OCI-LY1 (cell line): ENCODE measurements at regions not wholly inside any gene's neighbourhood (a gene's known extent, or its start where the extent isn't known, plus 50 kb on each side); places are given as distances from the start of the nearest gene placed in this dataset.

Experiments
- H2AFZ ChIP-seq: fragments of 200-600 bp; sonication (generic), shearing (Covaris generic); 2 replicates; pipeline ENCODE4 v1.6.0; 2014; ENCODE audit warnings: antibody characterized with exemption, mild to moderate bottlenecking, low read length
- H3F3A ChIP-seq: fragments of 200-600 bp; sonication (generic), shearing (Covaris generic); 2 replicates; pipeline ENCODE4 v1.6.0; 2014; ENCODE audit warnings: mild to moderate bottlenecking, antibody characterized with exemption, low read length, moderate library complexity; ENCODE audit not compliant: insufficient read depth
- H3K27ac ChIP-seq: fragments of 200-600 bp; sonication (generic); 2 replicates; pipeline ENCODE4 v1.5.1; 2014; ENCODE audit warnings: low read length, mixed run types, mild to moderate bottlenecking, low read depth; ENCODE audit not compliant: poor library complexity, severe bottlenecking
- H3K27me3 ChIP-seq: fragments of 200-600 bp; sonication (generic); 2 replicates; pipeline ENCODE4 v1.6.0; 2014; ENCODE audit warnings: antibody characterized with exemption, mild to moderate bottlenecking, low read length, moderate library complexity; ENCODE audit not compliant: insufficient read depth
- H3K36me3 ChIP-seq: fragments of 200-600 bp; sonication (generic); 2 replicates; pipeline ENCODE4 v1.6.1; 2014; ENCODE audit warnings: mild to moderate bottlenecking, antibody characterized with exemption, low read length, moderate library complexity, mixed read lengths; ENCODE audit not compliant: insufficient read depth
- H3K4me1 ChIP-seq: fragments of 200-600 bp; sonication (generic); 2 replicates; pipeline ENCODE4 v1.5.1; 2014; ENCODE audit warnings: mild to moderate bottlenecking, low read length, moderate library complexity; ENCODE audit not compliant: insufficient read depth, severe bottlenecking
- H3K4me2 ChIP-seq: fragments of 200-600 bp; sonication (generic), shearing (Covaris generic); 2 replicates; pipeline ENCODE4 v1.6.1; 2014; ENCODE audit warnings: low read length
- H3K4me3 ChIP-seq: fragments of 200-600 bp; sonication (generic); 2 replicates; pipeline ENCODE4 v1.5.1; 2014; ENCODE audit warnings: low read length, low read depth, mild to moderate bottlenecking, mixed read lengths; ENCODE audit not compliant: poor library complexity, severe bottlenecking
- H3K79me2 ChIP-seq: fragments of 200-600 bp; shearing (Covaris generic); 2 replicates; pipeline ENCODE4 v1.6.1; 2016; ENCODE audit warnings: mixed run types, low read length, mixed read lengths; ENCODE audit not compliant: insufficient read depth
- H3K9ac ChIP-seq: fragments of 200-600 bp; sonication (generic), shearing (Covaris generic); 2 replicates; pipeline ENCODE4 v1.6.1; 2014; ENCODE audit warnings: mild to moderate bottlenecking, low read length, mixed read lengths
- H3K9me2 ChIP-seq: fragments of 200-600 bp; sonication (generic), shearing (Covaris generic); 2 replicates; pipeline ENCODE4 v1.6.1; 2014; ENCODE audit warnings: low read depth, mild to moderate bottlenecking, low read length, mixed read lengths
- H3K9me3 ChIP-seq: fragments of 200-600 bp; shearing (Covaris generic); 2 replicates; pipeline ENCODE4 v1.6.1; 2014; ENCODE audit warnings: low read length, mixed read lengths
- H4K20me1 ChIP-seq: fragments of 200-600 bp; sonication (generic), shearing (Covaris generic); 2 replicates; pipeline ENCODE4 v1.6.0; 2016; ENCODE audit warnings: mild to moderate bottlenecking, low read length; ENCODE audit not compliant: insufficient read depth
- CTCF ChIP-seq: fragments of 200-600 bp; sonication (generic), shearing (Covaris generic); IDR thresholded peaks from 2 replicates; pipeline ENCODE4 v1.5.1; 2017; ENCODE audit warnings: mild to moderate bottlenecking, antibody characterized with exemption, low read length, moderate library complexity, mixed read lengths
- EZH2 ChIP-seq: fragments of 200-600 bp; sonication (generic), shearing (Covaris generic); IDR thresholded peaks from 2 replicates; pipeline ENCODE4 v1.8.0; 2017; ENCODE audit warnings: borderline replicate concordance, mixed run types, mild to moderate bottlenecking, antibody characterized with exemption, low read length, moderate library complexity, mixed read lengths

DNA sequence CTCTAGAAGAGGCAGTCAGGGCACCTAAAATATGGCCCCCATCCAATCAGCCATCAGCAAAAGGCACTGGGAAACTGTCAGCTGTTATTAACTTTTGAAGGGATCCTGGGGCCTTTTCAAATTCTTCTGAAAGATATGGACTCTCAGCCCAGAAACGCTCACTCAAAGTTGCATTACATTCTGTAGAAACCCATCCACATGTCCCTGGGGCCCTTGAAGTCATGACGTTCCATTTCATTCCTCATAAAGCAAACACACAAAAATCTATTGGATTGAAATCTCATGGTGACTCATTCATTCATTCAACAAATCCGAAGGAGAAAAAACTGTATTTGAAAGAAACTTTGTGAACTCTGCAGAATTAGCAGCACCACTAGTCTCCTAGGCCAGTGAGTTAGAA is 215.3 kb downstream of the C16orf95 start:
- no peaks in the 10 kb centered on the region for H4K20me1 ChIP-seq
- TF ChIP-seq EZH2: no peak
- TF ChIP-seq CTCF: no peak
- H3K4me3 ChIP-seq: no peak overlapping the region
- H3K27me3 ChIP-seq: no peaks in the 10 kb centered on the region
- H3K9me2 ChIP-seq: no peaks in the 10 kb centered on the region
- H3K4me2 ChIP-seq: no peak overlapping the region
- H3K27ac ChIP-seq: no peak overlapping the region
- no peaks in the 10 kb centered on the region for H3K9me3 ChIP-seq
- no peaks in the 10 kb centered on the region for H3K36me3 ChIP-seq
- no peak overlapping the region for H3K9ac ChIP-seq
- no peaks in the 10 kb centered on the region for H3K79me2 ChIP-seq
- no peaks in the 10 kb centered on the region for H3K4me1 ChIP-seq
- H3F3A ChIP-seq: no peaks in the 10 kb centered on the region
- no peak overlapping the region for H2AFZ ChIP-seq

GRCh38 chr16:87107201-87107600 is 210.0 kb downstream of the C16orf95 start:
- Histone ChIP-seq H3K27ac (no peak overlapping the region), H3K4me3 (no peak overlapping the region), H3K4me1 (no peaks in the 10 kb centered on the region), H3K79me2 (no peaks in the 10 kb centered on the region), H3K9me3 (no peaks in the 10 kb centered on the region), H3K36me3 (no peaks in the 10 kb centered on the region), H4K20me1 (no peaks in the 10 kb centered on the region), H3K4me2 (no peak overlapping the region), H2AFZ (no peak overlapping the region), H3K9me2 (no peaks in the 10 kb centered on the region), H3K27me3 (no peaks in the 10 kb centered on the region; the same call in 1 of the 2 replicates), H3K9ac (no peak overlapping the region), H3F3A (no peaks in the 10 kb centered on the region)
- TF ChIP-seq EZH2 (no peak), CTCF (no peak)

- H3K4me3 ChIP-seq: no peak overlapping the region
- H3K9ac ChIP-seq: no peak overlapping the region
- H3K27ac ChIP-seq: no peak overlapping the region
- no peaks in the 10 kb centered on the region for H3K79me2 ChIP-seq
- H3K9me3 ChIP-seq: no peaks in the 10 kb centered on the region
- H3K4me2 ChIP-seq: no peak overlapping the region
- no peaks in the 10 kb centered on the region for H3K36me3 ChIP-seq
- TF ChIP-seq EZH2 (no peak), CTCF (no peak)
- no peaks in the 10 kb centered on the region for H4K20me1 ChIP-seq
- H3K4me1 ChIP-seq: no peaks in the 10 kb centered on the region
- H3K27me3 ChIP-seq: no peaks in the 10 kb centered on the region; the same call in 1 of the 2 replicates
- no peaks in the 10 kb centered on the region for H3F3A ChIP-seq
- H2AFZ ChIP-seq: no peak overlapping the region
- H3K9me2 ChIP-seq: no peaks in the 10 kb centered on the region
These were observed 208.9 kb downstream of the C16orf95 start for GRCh38 chr16:87108278-87108677.
